Vagina (tissue), 2 donors: ENCODE measurements at regions not wholly inside any gene's neighbourhood (a gene's known extent, or its start where the extent isn't known, plus 50 kb on each side); places are given as distances from the start of the nearest gene placed in this dataset.

ENCODE experiments used
- CTCF ChIP-seq, 3 experiments: fragments of 450-650 bp in 2 of 3; fragments of 200-600 bp in 1 of 3; sonication (generic) in 1 of 3; IDR thresholded peaks; one replicate each; pipeline ENCODE4 v1.5.1; 2017 to 2019; ENCODE audit warnings: antibody characterized with exemption in 3 of 3, mild to moderate bottlenecking in 2 of 3, moderate library complexity in 2 of 3
- POLR2A ChIP-seq, 2 donors: fragments of 450-650 bp; IDR thresholded peaks; one replicate each; pipeline ENCODE4 v1.6.1; 2017; ENCODE audit warnings: antibody characterized with exemption in 2 of 2, mild to moderate bottlenecking in 2 of 2, moderate library complexity in 2 of 2
- POLR2AphosphoS5 ChIP-seq, 2 donors: sonication (generic); formaldehyde crosslinking; IDR thresholded peaks; one replicate each; pipeline ENCODE4 v1.9.0; 2017; ENCODE audit warnings: antibody characterized with exemption in 2 of 2, mild to moderate bottlenecking in 2 of 2, low read depth in 1 of 2; ENCODE audit not compliant: insufficient read depth in 1 of 2

- TF ChIP-seq CTCF (IDR thresholded peaks at IDR 0.05) = no peak
- no peak for TF ChIP-seq POLR2A (IDR thresholded peaks at IDR 0.05)
- no peak for TF ChIP-seq POLR2AphosphoS5 (IDR thresholded peaks at IDR 0.05; ENCODE audit: insufficient read depth in 1 of 2, low read depth in 1 of 2)
These were observed 102.0 kb upstream of the CHODL start for GRCh38 chr21:18142655-18143054.
